DND-41 (cell line): ENCODE measurements at regions not wholly inside any gene's neighbourhood (a gene's known extent, or its start where the extent isn't known, plus 50 kb on each side); places are given as distances from the start of the nearest gene placed in this dataset.

Source experiments
- CTCF ChIP-seq: IDR thresholded peaks from 2 replicates; pipeline ENCODE4 v1.5.1; 2012; ENCODE audit warnings: borderline replicate concordance, low read length, moderate library complexity, mild to moderate bottlenecking; ENCODE audit not compliant: poor library complexity, severe bottlenecking; ENCODE audit errors: extremely low read depth
- EZH2 ChIP-seq: IDR thresholded peaks from 3 replicates; pipeline ENCODE4 v1.6.1; 2012; ENCODE audit warnings: borderline replicate concordance, low read depth, mild to moderate bottlenecking, moderate library complexity, low read length, inconsistent platforms; ENCODE audit not compliant: severe bottlenecking

GRCh38 chr10:61828034-61828433 lies 73.5 kb upstream of the ARID5B start:
- no peak for TF ChIP-seq CTCF
- no peak for TF ChIP-seq EZH2
